ENCODE measurements at regions not wholly inside any gene's neighbourhood (a gene's known extent, or its start where the extent isn't known, plus 50 kb on each side); places are given as distances from the start of the nearest gene placed in this dataset.
A peak's percentile ranks its signal among the peaks of the same experiment; 100 is the strongest.
"Not testable (repeated sequence)": the region's sequence is repeated elsewhere in the genome, so short reads cannot be mapped to it uniquely, and the experiment has no call there.

DNA sequence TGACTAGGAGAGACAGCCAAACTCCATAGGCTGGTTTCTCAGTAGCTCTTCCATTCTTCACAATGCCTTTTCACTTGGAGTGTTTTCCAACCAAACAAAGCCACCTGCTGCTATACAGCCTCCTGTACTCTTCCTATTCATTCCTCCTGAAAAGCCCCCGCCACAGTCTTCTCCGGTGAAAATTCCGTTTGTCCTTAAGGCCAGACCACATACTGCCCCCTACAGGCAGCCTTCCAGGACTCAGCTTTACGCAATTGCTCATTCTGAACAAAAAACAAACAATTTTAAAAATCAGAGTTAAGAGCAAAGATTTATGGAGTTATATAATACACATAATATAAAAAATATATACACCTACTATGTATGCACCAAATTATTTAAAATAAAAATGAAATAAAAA lies 611.5 kb downstream of the COL12A1 start:
- 43 to 62% (median 47%) methylated on average over 2 of the region's 4 CpGs for WGBS, 3 donors
- FAIRE-seq; DNase-seq; H3K27ac ChIP-seq (ENCODE audit: low read depth in 1 of 3, low read length in 2 of 3); H3K4me3 ChIP-seq (ENCODE audit: low read depth in 1 of 3, low read length in 3 of 3); H3K36me3 ChIP-seq (ENCODE audit: control insufficient read depth in 3 of 3, insufficient read depth in 2 of 3, low read depth in 1 of 3, low read length in 3 of 3); H3K4me1 ChIP-seq (ENCODE audit: control insufficient read depth in 3 of 3, insufficient read depth in 2 of 3, low read depth in 1 of 3, low read length in 2 of 3); H3K9me3 ChIP-seq (ENCODE audit: control insufficient read depth in 2 of 2, insufficient read depth in 1 of 2, low read depth in 1 of 2, low read length in 1 of 2); H3K27me3 ChIP-seq (ENCODE audit: control insufficient read depth in 3 of 3, insufficient read depth in 3 of 3, low read length in 3 of 3): not testable (repeated sequence)

DNA sequence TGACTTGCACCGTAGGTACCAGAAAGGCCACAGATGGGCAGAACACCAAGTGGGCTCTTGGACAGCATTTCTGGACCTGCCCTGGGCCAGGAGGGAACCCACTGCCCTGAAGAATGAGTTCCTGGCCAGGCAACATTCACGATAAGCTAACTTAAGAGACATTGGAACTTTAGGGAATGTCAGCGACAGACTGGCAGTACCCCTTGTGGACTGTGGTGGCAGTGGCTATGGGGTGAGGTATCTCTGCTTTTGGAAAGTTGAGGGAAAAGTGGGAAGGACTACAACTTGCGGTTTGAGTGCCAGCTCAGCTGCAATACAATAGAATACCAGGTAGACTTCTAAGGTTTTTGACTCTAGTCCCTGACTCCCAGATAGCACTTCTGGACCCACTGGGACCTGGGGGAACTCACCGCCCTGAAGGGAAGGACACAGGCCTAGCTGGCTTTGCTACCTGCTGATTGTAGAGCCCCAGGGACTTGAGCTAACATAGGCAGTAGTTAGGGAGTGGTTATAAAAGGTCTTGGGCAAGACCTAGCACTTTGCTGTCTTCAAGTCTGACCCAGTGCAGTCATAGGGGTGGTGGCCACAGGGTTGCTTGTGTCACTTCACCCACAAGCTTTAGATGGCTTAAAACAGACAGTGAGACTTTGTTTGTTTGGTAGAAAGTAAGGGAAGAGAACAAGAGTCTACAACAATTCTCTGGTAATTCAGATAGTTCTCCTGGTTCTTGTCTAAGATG lies 617.6 kb downstream of the COL12A1 start:
- DNase-seq (peak in 1 of 2 donors; percentile 7), FAIRE-seq (no peak)
- no peaks in the 10 kb centered on the region for H3K9me3 ChIP-seq (ENCODE audit: control insufficient read depth in 2 of 2, insufficient read depth in 1 of 2, low read depth in 1 of 2, low read length in 1 of 2)
- no peaks in the 10 kb centered on the region for H3K27me3 ChIP-seq (ENCODE audit: control insufficient read depth in 3 of 3, insufficient read depth in 3 of 3, low read length in 3 of 3)
- 91 to 96% (median 92%) methylated on average over 5 of the region's 5 CpGs for WGBS, 3 donors
- no peak overlapping the region for H3K4me3 ChIP-seq (ENCODE audit: low read depth in 1 of 3, low read length in 3 of 3)
- H3K27ac ChIP-seq (ENCODE audit: low read depth in 1 of 3, low read length in 2 of 3), result no peak overlapping the region
- H3K36me3 ChIP-seq (ENCODE audit: control insufficient read depth in 3 of 3, insufficient read depth in 2 of 3, low read depth in 1 of 3, low read length in 3 of 3), result no peaks in the 10 kb centered on the region
- no peaks in the 10 kb centered on the region for H3K4me1 ChIP-seq (ENCODE audit: control insufficient read depth in 3 of 3, insufficient read depth in 2 of 3, low read depth in 1 of 3, low read length in 2 of 3)

DNA sequence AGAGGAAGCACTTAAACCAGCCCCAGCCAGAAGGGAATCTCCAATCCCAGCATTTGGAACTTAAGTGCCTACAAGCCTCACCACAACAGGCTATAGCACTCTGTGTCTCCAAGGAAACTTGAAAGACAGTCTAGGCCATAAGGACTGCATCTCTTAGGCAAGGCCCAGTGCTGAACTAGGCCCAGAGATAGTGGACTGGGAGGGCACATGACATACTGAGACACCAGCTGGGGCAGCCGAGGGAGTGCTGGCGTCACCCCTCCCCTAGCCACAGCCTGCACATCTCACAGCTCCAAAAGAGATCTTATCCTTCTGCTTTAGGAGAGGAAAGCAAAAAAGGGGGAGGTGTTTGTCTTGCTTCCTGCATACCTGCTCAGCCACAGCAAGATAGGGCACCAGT lies 618.5 kb downstream of the COL12A1 start:
- Histone ChIP-seq H3K4me1 (ENCODE audit: control insufficient read depth in 3 of 3, insufficient read depth in 2 of 3, low read depth in 1 of 3, low read length in 2 of 3) (no peaks in the 10 kb centered on the region), H3K9me3 (ENCODE audit: control insufficient read depth in 2 of 2, insufficient read depth in 1 of 2, low read depth in 1 of 2, low read length in 1 of 2) (no peaks in the 10 kb centered on the region), H3K27me3 (ENCODE audit: control insufficient read depth in 3 of 3, insufficient read depth in 3 of 3, low read length in 3 of 3) (no peaks in the 10 kb centered on the region), H3K4me3 (ENCODE audit: low read depth in 1 of 3, low read length in 3 of 3) (no peak overlapping the region), H3K36me3 (ENCODE audit: control insufficient read depth in 3 of 3, insufficient read depth in 2 of 3, low read depth in 1 of 3, low read length in 3 of 3) (no peaks in the 10 kb centered on the region), H3K27ac (ENCODE audit: low read depth in 1 of 3, low read length in 2 of 3) (no peak overlapping the region)
- 66 to 89% (median 71%) methylated on average over 2 of the region's 2 CpGs for WGBS, 3 donors
- no peak for DNase-seq
- no peak for FAIRE-seq

DNA sequence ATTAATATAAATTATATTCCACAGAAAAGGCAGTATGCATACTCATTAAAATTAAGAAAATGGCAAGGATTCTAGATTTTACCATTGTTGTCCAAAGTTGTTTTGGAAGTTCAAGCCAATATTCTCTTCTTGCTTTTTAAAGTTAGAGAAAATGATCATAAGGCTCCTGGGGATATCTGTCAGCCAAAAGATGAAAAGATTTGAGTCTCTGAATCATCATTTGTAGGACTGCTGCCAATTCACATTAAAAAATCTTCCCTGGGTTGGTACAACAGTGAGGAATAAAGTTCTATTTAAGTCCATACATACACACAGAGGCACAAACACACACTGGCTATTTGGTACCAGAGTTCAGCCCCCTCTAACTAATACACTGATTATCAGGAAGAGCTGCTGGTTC lies 620.1 kb downstream of the COL12A1 start:
- Histone ChIP-seq H3K27me3 (ENCODE audit: control insufficient read depth in 3 of 3, insufficient read depth in 3 of 3, low read length in 3 of 3) (no peaks in the 10 kb centered on the region), H3K27ac (ENCODE audit: low read depth in 1 of 3, low read length in 2 of 3) (no peak overlapping the region), H3K36me3 (ENCODE audit: control insufficient read depth in 3 of 3, insufficient read depth in 2 of 3, low read depth in 1 of 3, low read length in 3 of 3) (no peaks in the 10 kb centered on the region), H3K4me3 (ENCODE audit: low read depth in 1 of 3, low read length in 3 of 3) (no peak overlapping the region), H3K9me3 (ENCODE audit: control insufficient read depth in 2 of 2, insufficient read depth in 1 of 2, low read depth in 1 of 2, low read length in 1 of 2) (no peaks in the 10 kb centered on the region), H3K4me1 (ENCODE audit: control insufficient read depth in 3 of 3, insufficient read depth in 2 of 3, low read depth in 1 of 3, low read length in 2 of 3) (no peaks in the 10 kb centered on the region)
- DNase-seq (no peak), FAIRE-seq (no peak)

DNA sequence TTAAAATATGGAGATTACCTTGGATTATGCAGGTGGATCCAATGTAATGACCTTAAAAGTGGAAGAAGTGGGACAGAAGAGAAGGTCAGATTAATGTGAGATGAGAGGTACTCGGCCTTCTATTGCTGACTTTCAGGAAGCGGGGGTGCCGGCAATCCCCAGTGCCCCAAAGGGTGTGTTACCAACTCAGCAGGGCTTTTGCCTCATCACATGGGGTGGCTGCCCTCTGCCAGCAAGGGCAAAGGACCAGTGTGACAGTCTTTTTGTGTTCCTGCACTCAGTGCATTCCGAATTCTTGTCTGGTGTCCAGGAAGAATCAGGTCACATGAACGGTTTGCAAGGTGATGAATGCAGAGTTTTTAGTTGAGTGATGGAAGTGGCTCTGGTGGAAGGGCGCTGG lies 624.2 kb downstream of the COL12A1 start:
- H3K4me3 ChIP-seq (ENCODE audit: low read depth in 1 of 3, low read length in 3 of 3), result no peak overlapping the region
- no peak overlapping the region for H3K27ac ChIP-seq (ENCODE audit: low read depth in 1 of 3, low read length in 2 of 3)
- WGBS, 3 donors, result 81 to 90% (median 89%) methylated on average over 6 of the region's 6 CpGs
- H3K36me3 ChIP-seq (ENCODE audit: control insufficient read depth in 3 of 3, insufficient read depth in 2 of 3, low read depth in 1 of 3, low read length in 3 of 3), result no peaks in the 10 kb centered on the region
- no peaks in the 10 kb centered on the region for H3K4me1 ChIP-seq (ENCODE audit: control insufficient read depth in 3 of 3, insufficient read depth in 2 of 3, low read depth in 1 of 3, low read length in 2 of 3)
- peaks cover 0 to 1% of the 10 kb centered on the region in 2 donors for H3K9me3 ChIP-seq (ENCODE audit: control insufficient read depth in 2 of 2, insufficient read depth in 1 of 2, low read depth in 1 of 2, low read length in 1 of 2)
- DNase-seq (no peak), FAIRE-seq (no peak)
- no peaks in the 10 kb centered on the region for H3K27me3 ChIP-seq (ENCODE audit: control insufficient read depth in 3 of 3, insufficient read depth in 3 of 3, low read length in 3 of 3)

DNA sequence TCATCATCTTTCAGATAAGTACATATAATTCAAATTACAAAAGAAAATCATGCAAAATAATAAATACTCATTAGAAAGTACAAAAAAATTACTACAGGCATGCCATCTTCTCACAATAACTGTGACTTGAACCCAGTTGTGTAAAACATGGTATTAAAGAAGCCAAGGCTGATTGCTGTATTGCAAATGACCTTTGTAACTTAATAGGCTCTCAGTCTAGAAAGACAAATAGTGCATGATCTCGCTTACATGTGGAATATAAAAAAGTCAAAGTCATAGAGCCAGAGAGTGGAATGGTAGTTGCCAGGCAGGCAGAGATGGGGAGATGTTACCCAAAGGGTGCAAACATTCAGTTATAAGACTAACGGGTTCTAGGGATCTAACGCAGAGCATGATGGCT lies 626.1 kb downstream of the COL12A1 start:
- no peak overlapping the region for H3K27ac ChIP-seq (ENCODE audit: low read depth in 1 of 3, low read length in 2 of 3)
- H3K9me3 ChIP-seq (ENCODE audit: control insufficient read depth in 2 of 2, insufficient read depth in 1 of 2, low read depth in 1 of 2, low read length in 1 of 2), result peaks cover 0 to 1% of the 10 kb centered on the region in 2 donors
- FAIRE-seq, result no peak
- DNase-seq, result peak; percentile 7 to 45
- H3K36me3 ChIP-seq (ENCODE audit: control insufficient read depth in 3 of 3, insufficient read depth in 2 of 3, low read depth in 1 of 3, low read length in 3 of 3), result no peaks in the 10 kb centered on the region
- no peak overlapping the region for H3K4me3 ChIP-seq (ENCODE audit: low read depth in 1 of 3, low read length in 3 of 3)
- H3K27me3 ChIP-seq (ENCODE audit: control insufficient read depth in 3 of 3, insufficient read depth in 3 of 3, low read length in 3 of 3), result no peaks in the 10 kb centered on the region
- WGBS, 3 donors, result 34 to 78% (median 54%) methylated on average over 3 of the region's 3 CpGs
- no peaks in the 10 kb centered on the region for H3K4me1 ChIP-seq (ENCODE audit: control insufficient read depth in 3 of 3, insufficient read depth in 2 of 3, low read depth in 1 of 3, low read length in 2 of 3)

DNA sequence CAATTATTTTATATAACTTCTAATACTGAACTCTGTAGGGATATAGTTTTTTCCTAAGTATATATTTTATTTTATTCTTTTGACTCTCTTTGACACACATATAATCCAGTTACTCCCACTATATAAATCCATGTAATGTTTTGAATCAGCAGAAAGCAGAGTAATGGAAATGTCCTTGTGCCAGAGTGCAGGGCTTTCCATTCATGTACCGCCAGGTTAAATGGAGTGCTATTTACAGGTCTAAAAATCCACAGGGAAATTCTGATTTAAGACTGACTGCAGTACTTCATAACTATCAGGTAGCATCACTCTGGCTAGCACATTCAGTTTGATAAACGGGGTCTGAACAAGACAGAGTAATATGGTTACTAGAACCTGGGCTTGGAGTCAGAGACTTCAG lies 626.8 kb downstream of the COL12A1 start:
- peaks cover 0 to 1% of the 10 kb centered on the region in 2 donors for H3K9me3 ChIP-seq (ENCODE audit: control insufficient read depth in 2 of 2, insufficient read depth in 1 of 2, low read depth in 1 of 2, low read length in 1 of 2)
- no peaks in the 10 kb centered on the region for H3K27me3 ChIP-seq (ENCODE audit: control insufficient read depth in 3 of 3, insufficient read depth in 3 of 3, low read length in 3 of 3)
- FAIRE-seq, result no peak
- no peak overlapping the region for H3K4me3 ChIP-seq (ENCODE audit: low read depth in 1 of 3, low read length in 3 of 3)
- H3K36me3 ChIP-seq (ENCODE audit: control insufficient read depth in 3 of 3, insufficient read depth in 2 of 3, low read depth in 1 of 3, low read length in 3 of 3), result no peaks in the 10 kb centered on the region
- no peak for DNase-seq
- 80 to 87% (median 86%) methylated on average over 2 of the region's 2 CpGs for WGBS, 3 donors
- H3K27ac ChIP-seq (ENCODE audit: low read depth in 1 of 3, low read length in 2 of 3), result no peak overlapping the region
- no peaks in the 10 kb centered on the region for H3K4me1 ChIP-seq (ENCODE audit: control insufficient read depth in 3 of 3, insufficient read depth in 2 of 3, low read depth in 1 of 3, low read length in 2 of 3)

DNA sequence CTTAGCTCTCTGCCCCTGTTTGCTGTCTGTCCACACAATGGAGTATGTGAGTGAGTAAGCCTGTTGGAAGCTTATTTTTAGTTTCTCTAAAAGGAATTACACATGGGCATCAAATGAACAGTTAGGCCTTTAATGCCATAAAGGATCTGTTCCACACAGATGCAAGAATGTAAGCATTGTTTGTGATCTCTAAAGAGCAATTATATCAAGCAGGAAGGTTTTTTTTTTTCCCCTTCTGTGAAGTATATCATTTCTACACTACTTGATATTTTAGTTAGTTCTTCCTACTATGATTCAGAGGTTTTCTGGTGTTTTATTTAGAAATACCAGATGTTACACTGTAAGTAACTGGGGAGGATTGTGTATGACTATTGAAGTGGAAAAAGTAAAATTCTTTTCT lies 627.5 kb downstream of the COL12A1 start:
- Histone ChIP-seq H3K27ac (ENCODE audit: low read depth in 1 of 3, low read length in 2 of 3) (no peak overlapping the region), H3K27me3 (ENCODE audit: control insufficient read depth in 3 of 3, insufficient read depth in 3 of 3, low read length in 3 of 3) (no peaks in the 10 kb centered on the region), H3K36me3 (ENCODE audit: control insufficient read depth in 3 of 3, insufficient read depth in 2 of 3, low read depth in 1 of 3, low read length in 3 of 3) (no peaks in the 10 kb centered on the region), H3K4me3 (ENCODE audit: low read depth in 1 of 3, low read length in 3 of 3) (no peak overlapping the region), H3K9me3 (ENCODE audit: control insufficient read depth in 2 of 2, insufficient read depth in 1 of 2, low read depth in 1 of 2, low read length in 1 of 2) (peaks cover 0 to 1% of the 10 kb centered on the region in 2 donors), H3K4me1 (ENCODE audit: control insufficient read depth in 3 of 3, insufficient read depth in 2 of 3, low read depth in 1 of 3, low read length in 2 of 3) (no peaks in the 10 kb centered on the region)
- DNase-seq (no peak), FAIRE-seq (no peak)

DNA sequence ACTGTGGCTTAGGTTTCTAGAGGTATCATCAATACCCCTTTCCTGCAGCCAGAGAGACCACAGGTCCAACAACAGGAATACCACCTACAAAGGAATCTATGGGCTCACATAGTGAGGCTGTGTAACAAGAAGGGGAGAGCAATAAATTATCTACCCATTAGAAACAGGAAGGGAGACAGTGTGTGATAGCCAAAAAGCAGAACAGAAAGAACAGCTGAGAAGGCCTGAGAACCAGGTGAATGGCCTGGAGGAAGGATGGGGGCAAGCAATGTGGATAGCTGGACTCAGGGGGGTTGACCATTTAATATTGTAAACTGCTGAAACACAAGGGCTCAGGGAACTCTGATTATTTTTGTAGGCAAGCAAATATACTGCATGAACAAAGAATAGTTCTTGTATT lies 628.2 kb downstream of the COL12A1 start:
- Histone ChIP-seq H3K9me3 (ENCODE audit: control insufficient read depth in 2 of 2, insufficient read depth in 1 of 2, low read depth in 1 of 2, low read length in 1 of 2) (peaks cover 0 to 1% of the 10 kb centered on the region in 2 donors), H3K27me3 (ENCODE audit: control insufficient read depth in 3 of 3, insufficient read depth in 3 of 3, low read length in 3 of 3) (no peaks in the 10 kb centered on the region), H3K27ac (ENCODE audit: low read depth in 1 of 3, low read length in 2 of 3) (no peak overlapping the region), H3K4me1 (ENCODE audit: control insufficient read depth in 3 of 3, insufficient read depth in 2 of 3, low read depth in 1 of 3, low read length in 2 of 3) (no peaks in the 10 kb centered on the region), H3K4me3 (ENCODE audit: low read depth in 1 of 3, low read length in 3 of 3) (no peak overlapping the region), H3K36me3 (ENCODE audit: control insufficient read depth in 3 of 3, insufficient read depth in 2 of 3, low read depth in 1 of 3, low read length in 3 of 3) (no peaks in the 10 kb centered on the region)
- FAIRE-seq (no peak), DNase-seq (no peak)

Data from small intestine (tissue), 7 donors.